ENCODE measurements at regions not wholly inside any gene's neighbourhood (a gene's known extent, or its start where the extent isn't known, plus 50 kb on each side); places are given as distances from the start of the nearest gene placed in this dataset.
"Not testable (repeated sequence)": the region's sequence is repeated elsewhere in the genome, so short reads cannot be mapped to it uniquely, and the experiment has no call there.

DNA sequence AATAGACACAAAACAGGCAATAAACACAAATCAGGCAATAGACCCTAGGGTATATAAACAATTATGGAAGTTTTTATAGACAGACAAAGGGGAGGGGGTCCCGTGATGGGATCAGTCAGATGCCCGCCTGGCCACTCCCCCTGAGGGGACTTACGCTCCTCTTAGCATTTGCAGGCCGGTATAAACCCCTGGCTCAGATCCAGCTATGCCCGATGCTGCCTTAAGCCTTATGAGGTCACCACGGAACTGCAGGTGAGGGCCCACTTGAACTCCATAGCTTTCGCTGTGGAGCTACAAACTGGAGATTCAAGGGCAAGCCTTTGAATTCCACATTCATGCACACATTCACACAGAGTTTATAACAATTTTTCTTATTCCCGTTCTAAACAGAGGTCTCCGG, 340.5 kb upstream of the USP9Y start:
- DNase-seq: no peak

DNA sequence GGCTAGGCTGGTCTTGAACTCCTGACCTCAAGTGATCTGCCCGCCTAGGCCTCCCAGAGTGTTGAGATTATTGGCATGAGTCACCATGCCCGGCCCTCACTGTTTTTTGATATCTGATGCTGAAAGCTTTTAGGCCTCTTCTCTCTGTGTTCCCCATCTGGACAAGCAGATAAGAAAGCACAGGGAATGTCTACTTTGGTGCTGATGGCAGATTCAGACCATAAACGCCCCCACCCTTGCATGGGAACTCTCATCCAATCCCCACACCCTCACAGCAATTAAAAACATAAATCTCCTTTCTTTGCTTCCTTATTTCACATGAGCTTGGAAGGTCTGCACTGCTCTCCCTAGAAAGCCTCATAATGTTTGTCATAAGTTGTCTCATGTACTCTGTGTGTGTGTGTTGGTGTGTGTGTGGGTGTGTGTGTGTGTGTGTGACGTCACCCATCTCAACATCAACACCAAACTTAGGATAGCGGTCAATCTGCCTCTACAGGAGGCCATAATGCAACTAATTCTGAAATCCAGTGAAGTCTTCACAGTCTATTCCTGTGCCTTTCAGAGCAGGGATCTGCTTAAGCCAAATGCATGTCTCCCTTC, 335.6 kb upstream of the USP9Y start:
- DNase-seq: no peak

DNA sequence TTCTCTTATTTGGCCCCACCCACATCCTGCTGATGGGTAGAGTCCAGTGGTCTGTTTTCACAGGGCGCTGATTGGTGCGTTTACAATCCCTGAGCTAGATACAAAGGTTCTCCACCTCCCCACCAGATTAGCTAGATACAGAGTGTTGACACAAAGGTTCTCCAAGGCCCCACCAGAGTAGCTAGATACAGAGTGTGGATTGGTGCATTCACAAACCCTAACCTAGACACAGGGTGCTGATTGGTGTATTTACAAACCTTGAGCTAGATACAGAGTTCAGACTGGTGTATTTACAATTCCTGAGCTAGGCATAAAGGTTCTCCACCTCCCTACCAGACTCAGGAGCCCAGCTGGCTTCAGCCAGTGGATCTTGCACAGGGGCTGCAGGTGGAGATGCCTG, 326.4 kb upstream of the USP9Y start:
- DNase-seq: not testable (repeated sequence)

DNA sequence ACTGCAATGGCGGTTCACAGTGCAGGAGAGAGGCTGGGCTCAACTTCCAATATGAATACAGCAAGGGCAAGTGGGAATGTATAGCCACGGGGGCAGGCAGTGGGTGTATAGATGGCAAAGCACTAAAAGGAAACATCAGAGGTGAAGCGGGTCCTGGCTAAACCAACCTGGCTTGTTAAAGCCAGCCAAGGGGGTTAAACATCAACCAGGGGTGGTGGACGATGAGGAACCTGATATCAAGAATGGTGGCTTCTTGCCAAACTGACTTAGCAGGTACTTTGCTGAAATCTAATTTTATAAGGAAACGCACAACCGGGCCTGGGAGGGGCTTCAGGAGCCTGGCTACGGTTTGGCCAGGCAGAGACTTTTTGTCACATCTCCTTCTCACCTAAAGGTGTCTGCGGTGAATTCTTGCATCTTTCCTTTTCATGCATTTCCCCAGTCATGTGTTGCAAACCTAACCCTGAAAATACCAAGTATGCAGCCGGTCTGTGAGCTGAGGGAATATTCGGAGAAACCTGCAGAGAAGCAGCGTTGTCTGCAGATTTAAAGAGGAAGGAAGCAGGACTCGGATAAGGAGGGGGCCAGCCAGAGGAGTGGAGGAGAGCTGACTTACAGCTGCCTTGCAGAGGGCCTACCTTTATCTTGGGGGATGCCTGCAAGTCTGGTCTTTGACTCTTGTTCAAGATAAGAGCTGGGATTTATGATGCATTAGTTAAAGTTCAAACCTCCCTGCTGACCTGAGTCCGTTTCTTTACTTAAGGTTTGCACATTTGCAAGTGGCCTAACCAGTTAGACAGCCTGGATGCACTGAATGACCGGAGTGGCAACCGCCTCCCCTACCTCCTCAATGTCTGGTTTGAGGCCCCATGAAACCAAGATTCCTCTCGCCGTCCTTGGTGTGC, 309.1 kb upstream of the USP9Y start:
- not testable (repeated sequence) for DNase-seq

DNA sequence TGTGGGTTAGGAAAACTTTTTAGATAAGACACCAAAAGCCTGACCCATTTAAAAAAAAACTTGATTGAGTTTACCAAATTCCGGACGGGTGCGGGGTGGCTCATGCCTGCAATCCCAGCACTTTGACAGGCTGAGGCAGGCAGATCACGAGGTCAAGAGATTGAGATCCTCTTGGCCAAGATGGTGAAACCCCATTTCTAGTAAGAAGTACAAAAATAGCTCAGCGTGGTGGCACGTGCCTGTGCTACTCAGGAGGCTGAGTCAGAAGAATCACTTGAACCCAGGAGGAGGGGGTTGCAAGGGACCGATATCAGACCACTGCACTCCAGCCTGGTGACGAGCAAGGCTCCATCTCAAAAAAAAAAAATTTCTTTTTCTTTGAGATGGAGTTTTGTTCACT, 307.8 kb upstream of the USP9Y start:
- no peak for DNase-seq

DNA sequence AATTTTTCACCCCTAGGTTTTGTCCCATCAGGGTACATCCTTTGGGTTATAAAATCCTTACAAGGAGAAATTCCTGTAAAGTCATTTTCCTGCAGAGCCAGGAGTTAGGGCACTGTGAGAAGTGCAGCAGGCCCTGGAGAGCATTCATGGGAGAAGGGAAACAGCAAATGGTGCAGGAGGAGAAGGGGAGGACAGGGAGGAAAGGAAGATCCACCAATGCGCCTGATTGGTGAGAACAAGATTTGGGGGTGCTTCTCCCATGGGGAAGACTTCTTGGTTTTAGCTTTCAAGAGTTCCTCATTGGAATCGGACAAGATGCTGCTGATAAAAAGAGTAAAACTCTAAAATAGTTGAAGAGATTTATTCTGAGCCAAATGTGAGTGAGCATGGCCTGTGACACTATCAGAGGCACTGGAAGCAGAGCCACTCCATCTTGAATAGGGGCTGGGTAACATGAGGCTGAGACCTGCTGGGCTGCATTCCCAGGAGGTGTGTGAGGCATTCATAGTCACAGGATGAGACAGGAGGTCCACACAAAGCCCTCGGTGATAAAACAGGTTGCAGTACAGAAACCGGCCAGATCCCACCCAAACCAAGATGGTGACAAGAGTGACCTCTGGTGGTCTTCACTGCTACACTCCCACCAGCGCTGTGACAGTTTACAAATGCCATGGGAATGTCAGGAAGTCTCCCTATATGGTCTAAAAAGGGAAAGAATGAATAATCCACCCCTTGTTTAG, 305.5 kb upstream of the USP9Y start:
- not testable (repeated sequence) for DNase-seq

DNA sequence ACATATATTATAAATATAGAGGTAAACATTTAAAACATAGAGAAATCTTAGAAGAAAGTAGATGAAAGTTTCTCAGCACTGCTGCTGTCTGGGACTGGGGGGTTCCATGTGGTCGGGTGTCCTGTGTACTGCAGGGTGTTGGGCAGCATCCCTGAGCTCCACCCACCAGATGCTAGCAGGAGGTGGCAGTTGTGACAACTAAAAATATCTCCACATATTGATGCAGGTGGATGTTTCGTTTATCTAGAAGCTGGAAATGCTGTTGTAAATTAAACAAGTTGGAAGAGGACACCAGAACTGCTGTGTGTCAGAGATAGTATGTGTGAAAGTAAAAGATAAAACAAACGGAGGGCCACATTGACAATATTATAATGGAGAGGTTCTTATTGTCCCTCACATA, 297.1 kb upstream of the USP9Y start:
- no peak for DNase-seq

DNA sequence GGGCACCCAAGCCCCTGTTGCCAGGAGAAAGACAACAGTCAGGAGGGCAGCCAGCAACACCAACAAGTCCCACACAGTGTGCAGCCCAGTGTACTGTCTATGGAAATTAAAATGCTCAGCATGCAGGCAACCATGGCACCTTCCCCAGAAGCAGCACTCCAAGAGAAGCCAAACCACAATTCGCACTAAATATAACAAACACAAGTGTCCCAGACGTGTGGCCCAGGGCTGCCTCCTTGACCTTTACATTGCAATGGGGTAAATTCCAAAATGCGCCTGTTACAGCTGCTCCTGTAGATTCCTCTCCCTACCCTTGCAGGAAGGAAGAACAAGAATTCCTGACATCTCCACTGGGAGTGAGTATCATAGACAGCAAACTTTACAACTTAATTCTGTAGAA, 292.8 kb upstream of the USP9Y start:
- no peak for DNase-seq

DNA sequence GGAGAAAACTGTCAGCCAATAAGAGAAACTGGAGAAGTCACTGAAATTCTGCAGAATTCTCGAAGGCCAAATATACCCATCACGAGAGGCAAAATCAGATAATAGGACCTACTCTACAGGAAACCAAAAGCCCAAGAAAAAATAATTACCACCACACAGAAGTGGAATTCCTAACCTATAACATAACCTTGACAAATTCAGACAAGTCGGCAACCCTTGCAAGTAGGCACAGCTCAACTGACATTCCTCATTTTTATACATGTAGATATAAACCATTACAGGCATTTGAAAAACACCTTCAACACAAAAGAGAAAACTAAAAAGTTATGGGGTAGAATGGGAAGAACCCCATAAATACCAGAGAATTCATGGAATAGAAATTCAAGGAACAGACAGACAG, 290.3 kb upstream of the USP9Y start:
- DNase-seq: no peak

DNA sequence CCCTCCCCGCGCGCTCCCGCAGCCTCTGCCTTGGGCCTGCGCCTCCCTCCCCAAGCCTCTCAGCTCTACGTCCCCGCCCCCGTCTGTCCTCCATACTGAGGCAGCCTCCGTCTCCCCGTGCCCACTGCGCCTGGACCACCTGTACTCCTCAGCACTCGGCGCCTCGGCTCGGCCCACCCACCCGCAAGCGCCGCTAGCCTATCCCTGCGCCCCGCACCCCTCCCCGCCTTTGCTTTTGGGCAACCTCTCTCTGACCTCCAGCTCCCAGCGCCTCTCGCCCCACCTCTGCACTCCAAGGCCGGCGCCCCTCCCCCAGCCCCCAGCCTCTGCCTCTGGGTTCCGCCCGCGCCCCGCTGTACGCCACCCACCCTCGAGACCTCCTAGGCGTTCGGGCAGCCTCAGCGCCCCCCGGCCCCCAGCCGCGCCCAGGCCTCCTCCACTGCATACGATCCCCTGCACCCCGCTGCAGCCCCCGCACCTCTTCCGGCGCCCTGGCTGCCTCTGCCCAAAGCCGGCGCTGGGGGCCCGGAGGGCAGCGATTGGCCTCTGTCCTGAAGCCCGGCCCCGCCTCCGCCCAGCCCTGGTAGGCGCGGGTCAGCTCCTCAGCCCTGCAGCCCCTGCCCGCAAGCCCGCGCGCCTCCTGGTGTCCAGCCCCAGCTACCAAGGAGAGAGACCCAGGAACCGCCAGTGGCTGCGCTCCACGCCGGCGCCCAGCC, 279.8 kb upstream of the USP9Y start:
- DNase-seq: peak; percentile 63

DNA sequence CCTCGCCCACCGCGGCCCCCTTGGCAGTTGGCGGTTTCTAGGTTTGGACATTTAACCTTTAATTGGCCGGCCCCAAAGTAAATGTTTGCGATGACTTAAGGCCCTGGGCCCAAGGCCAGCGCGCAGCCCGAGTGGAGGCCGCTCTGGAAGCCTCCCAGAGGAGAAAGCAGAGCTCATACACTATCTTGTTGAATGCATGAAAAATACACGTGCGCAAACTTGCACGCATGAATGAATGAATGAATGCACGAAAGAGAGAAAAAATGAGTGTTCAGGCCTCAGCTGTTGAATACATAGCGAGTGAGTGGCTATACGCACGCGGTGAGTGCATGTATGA, 279.3 kb upstream of the USP9Y start:
- DNase-seq: no peak

DNA sequence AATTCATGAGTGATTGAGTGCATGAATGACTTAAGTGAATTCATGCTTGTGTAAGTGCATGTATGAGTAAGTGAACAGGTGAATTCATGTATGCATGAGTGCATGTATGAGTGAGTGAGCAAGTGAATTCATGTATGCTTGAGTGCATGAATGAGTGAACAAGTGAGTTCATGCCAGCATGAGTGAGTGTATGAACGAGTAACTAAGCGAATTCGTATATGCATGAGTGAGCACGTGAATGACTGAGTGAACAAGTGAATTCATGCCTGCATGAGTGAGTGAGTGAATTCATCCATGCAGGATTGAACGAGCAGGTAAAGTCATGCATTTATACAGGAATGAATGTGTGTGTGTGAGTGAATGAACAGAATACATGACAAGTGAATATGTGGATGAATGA, 278.5 kb upstream of the USP9Y start:
- no peak for DNase-seq

DNA sequence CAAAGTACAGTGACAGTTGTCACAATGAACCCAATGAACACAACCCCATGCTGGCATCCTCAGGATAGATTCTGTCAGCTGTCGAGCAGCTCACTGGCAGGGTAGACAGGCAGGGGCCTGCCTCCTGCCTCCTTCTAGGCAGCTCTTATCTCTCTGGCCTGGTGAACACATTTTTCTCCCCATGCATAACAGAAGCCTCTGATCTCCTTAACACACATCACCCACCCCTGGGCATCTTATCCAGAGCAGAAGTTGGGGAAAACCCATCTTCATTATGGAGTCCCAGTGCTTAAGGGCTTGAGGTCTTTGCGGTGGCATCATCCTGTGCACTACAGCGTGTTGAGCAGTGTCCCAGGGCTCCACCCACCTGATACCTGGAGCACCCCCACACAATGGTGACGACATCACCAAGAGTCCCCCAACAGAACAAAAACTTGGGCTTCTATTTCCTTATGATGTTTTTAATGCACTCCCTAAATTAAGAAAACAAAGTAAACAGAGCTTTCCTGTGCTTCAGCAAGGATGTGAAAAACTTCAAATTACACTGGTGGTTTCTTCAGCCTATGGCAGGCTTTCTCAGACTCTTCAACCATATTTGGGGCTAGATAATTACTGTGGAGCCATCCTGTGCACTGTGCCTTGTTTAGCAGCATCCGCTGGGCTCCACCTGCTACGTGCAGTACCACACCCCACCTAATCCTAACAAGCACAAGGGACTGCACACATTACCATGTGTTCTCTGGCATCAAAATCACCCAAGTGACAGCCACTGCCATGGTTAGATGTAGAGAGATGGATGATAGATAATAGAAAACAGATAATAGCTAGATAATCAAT, 277.4 kb upstream of the USP9Y start:
- no peak for DNase-seq

DNA sequence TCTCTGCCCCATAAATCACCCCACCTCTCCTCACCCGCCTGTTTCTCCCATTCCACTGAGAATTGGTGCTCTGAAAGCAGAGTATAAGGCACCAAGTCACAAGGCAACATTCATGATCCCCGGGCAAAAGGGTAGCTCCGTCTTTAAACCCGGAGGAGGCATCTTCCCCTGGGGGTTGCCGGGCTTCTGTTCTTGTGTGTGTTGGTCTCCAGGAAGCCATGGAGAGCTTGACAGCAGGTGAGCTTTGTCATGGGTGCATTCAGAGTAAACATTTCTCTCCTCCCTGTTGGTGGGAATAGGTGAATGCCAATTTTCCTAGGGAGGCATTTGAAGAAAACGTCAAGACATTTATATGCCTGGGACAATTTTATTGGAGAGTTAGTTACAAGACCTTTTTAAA, 275.5 kb upstream of the USP9Y start:
- DNase-seq: no peak

DNA sequence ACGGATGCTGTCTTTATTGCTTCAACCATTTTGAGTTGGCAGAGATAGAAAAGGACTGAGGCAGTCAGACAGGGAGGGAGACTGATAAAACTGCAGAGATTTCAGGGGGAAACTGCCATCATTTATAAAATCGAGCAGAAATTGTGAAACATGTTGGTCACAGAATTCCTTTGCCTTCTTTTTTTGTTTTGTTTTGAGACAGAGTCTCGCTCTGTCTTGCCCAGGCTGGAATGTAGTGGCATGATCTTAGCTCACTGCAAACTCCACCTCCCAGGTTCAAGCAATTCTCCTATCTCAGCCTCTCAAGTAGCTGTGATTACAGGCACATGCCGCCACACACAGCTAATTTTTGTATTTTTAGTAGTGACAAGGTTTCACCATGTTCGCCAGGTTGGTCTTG, 273.7 kb upstream of the USP9Y start:
- no peak for DNase-seq

DNA sequence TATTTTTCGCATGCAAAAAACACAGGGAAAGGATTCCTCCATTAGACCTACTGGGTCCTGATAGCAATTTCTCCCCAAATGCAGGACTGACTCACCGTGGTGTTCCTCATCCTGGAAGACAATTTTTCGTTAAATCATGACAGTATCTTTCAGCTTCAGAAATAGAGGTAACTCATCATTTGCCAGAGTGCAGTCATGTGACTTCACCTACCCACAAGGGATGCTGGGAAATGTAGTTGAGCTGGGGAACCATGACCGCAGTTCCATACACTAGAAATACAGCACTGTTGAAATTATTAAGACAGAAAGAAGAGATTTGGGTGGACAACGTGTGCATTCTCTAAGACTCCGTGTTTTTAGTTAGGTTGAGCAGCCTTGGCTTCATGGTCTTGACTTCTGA, 269.5 kb upstream of the USP9Y start:
- DNase-seq: no peak

DNA sequence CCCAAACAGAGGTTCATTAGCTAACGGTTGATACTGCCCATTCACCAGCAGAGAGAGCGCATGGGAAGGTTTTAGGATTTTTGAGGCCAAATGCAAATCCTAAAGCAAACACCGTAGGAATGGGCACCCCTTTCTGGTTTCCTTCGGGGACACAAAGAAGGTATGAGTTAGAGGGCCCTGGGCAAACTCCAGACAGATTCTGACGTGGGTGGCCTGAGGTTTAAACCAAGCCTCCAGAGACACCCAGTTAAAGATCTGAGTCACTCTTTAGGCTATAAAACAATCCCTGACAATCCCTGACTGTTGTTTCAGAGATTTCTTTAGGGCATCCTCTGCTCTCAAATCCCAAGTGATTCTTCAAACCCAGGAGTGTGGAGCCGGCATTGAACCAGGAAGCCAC, 262.2 kb upstream of the USP9Y start:
- DNase-seq: not testable (repeated sequence)

DNA sequence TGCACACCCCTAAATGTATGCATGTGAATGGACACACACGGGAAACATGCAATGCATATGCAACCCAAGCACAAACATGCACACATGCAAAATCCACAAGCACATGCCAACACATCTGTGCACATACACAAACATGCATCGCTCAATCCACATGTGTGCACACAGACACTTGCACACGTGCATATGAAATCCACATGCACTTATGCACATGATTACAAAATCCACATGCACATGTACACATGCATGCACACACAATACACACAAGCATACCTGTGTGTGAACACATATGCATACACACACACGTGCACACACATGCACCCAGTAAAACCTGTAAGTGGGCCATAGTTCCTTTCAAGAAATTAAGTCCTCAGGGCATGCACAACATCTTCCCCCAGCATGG, 256.8 kb upstream of the USP9Y start:
- no peak for DNase-seq

DNA sequence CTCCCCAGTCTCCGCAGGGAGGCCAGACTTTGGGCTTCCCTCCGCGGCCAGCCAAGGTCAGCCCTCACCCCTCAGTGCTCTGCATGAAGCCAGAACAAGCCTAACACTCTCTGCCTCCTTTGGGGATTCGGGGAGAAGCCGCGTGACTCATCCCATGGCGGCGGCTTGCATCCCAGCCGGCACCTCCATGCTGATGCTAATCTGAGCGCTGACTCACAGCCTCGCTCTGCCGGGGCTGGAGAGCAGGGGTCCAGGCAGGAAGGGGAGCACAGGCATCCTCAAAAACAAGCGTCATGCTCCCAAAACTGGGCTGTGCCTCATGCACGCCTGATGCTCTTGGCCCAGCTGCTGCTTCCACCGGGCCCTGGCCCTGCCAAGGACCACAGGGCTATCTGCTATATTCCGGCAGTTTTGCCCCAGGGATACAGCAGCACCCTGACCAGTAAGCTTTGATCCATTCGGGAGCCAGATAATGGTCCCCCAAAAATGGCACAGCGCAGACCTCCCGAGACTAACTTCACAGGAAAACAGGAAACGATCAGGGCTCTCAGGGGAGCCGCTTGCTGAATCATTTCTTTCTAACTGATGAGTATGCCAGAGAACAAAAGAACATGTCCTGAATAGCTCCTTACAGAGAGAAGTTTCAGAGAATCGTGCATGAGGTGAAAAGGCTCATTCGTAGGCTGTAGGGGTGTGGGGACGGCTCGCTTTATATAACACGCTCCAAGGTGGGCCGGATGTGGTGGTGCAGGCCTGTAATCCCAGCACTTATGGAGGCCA, 254.4 kb upstream of the USP9Y start:
- DNase-seq: not testable (repeated sequence)

DNA sequence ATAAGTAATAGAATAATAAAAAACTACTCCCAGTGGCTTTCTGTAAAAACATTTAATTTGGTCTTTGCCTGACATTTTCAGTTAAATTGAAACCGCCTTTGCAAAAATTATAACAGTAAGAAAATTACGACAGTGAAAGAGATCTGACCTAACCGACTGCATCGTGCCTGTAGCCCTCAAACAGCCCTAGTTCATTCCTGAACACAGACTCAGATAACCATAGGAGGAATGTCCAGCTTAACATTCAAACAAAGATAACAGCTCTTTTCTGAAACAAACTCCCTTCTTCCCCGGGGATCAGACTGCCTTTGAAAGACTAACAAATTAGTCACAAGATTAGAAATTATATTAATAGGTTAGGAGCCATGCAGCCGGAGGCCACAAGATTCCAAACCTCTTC, 252.5 kb upstream of the USP9Y start:
- DNase-seq: not testable (repeated sequence)

DNA sequence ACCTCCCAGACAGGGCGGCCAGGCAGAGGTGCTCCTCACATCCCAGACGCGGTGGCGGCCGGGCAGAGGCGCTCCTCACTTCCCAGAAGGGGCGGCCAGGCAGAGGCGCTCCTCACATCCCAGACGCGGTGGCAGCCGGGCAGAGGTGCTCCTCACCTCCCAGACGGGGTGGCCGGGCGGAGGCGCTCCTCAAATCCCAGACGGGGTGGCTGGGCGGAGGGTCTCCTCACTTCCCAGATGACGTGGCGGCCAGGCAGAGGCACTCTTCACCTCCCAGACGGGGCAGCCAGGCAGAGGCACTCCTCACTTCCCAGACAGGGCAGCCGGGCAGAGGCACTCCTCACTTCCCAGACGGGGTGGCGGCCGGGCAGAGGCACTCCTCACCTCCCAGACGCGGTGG, 247.7 kb upstream of the USP9Y start:
- not testable (repeated sequence) for DNase-seq

DNA sequence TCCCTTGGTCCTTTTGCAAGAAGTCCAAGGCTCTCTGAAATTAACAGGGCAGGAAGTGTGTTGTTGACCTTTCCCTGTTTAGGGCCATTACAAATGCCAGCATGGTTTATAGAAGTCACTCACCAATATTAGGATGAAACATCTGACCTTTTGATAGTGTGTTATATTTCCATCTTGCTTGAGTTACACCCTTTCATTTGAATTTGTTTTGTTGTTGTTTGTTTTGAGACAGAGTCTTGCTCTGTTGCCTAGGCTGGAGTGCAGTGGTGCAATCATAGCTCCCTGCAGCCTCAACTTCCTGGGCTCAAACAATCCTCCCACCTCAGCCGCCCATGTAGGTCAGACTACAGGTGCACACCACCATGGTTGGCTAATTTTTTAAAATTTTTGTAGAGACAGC, 241.1 kb upstream of the USP9Y start:
- no peak for DNase-seq

Data from left hindlimb (tissue), 1 donor.